ENCODE measurements at regions not wholly inside any gene's neighbourhood (a gene's known extent, or its start where the extent isn't known, plus 50 kb on each side); places are given as distances from the start of the nearest gene placed in this dataset.

DNA sequence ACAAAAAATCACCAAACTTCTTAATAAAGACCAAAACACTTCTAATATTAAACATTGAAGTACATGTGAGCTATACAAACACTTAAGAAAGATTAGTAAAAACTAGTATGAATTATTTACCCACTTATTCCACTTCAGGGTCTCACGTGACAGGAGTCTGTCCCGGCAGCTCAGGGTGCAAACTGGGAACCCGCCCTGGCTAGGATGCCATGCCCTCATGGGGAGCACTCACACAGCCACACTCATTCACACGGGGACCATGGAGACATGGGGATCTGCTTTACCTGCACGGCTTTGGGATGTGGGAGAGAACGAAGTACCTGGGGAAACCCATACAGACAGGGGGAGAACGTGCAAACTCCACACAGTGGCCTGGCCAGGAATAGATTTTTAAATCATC lies 179.3 kb upstream of the UBE3A start:
- DNase-seq = no peak

DNA sequence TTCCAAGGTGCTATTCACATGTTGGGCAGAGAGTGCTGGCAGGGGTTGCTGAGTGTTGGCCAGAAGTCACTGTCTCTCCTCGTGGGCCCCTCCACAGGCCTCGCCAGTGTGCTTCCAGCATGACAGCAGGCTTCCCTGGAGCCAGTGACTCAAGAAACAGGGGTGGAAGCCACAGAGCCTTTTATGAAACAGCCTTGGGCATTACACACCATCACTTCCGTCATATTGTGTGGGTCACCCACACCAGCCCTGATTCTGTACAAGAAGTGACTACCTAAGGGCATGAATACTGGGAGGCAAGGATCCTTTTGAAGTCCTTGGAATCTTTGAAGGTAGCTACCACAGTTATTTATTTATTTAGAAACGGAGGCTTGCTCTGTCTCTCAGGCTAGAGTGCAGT lies 177.6 kb upstream of the UBE3A start:
- no peak for DNase-seq
- TF ChIP-seq, protein P1, sequence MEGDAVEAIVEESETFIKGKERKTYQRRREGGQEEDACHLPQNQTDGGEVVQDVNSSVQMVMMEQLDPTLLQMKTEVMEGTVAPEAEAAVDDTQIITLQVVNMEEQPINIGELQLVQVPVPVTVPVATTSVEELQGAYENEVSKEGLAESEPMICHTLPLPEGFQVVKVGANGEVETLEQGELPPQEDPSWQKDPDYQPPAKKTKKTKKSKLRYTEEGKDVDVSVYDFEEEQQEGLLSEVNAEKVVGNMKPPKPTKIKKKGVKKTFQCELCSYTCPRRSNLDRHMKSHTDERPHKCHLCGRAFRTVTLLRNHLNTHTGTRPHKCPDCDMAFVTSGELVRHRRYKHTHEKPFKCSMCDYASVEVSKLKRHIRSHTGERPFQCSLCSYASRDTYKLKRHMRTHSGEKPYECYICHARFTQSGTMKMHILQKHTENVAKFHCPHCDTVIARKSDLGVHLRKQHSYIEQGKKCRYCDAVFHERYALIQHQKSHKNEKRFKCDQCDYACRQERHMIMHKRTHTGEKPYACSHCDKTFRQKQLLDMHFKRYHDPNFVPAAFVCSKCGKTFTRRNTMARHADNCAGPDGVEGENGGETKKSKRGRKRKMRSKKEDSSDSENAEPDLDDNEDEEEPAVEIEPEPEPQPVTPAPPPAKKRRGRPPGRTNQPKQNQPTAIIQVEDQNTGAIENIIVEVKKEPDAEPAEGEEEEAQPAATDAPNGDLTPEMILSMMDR (IDR thresholded peaks at IDR 0.05) = no peak
- H3K4me1 ChIP-seq = no peaks in the 10 kb centered on the region
- H3K4me3 ChIP-seq = no peak overlapping the region
- no peaks in the 10 kb centered on the region for H3K27me3 ChIP-seq
- no peak overlapping the region for H3K27ac ChIP-seq
- intact Hi-C loops (cut with DNase I) = no loop called here
- H3K9ac ChIP-seq (ENCODE audit: low read depth in 2 of 2, low read length in 2 of 2) = no peak overlapping the region
- H3K9me3 ChIP-seq = no peaks in the 10 kb centered on the region
- H3K36me3 ChIP-seq = no peaks in the 10 kb centered on the region

More for the DNA sequence above, 179.3 kb upstream of the UBE3A start:
- H3K9ac ChIP-seq (ENCODE audit: low read depth in 2 of 2, low read length in 2 of 2) = no peak overlapping the region
- no peaks in the 10 kb centered on the region for H3K9me3 ChIP-seq
- H3K4me3 ChIP-seq = no peak overlapping the region
- H3K36me3 ChIP-seq = no peaks in the 10 kb centered on the region
- TF ChIP-seq, protein P1 (IDR thresholded peaks at IDR 0.05) = no peak
- intact Hi-C loops (cut with DNase I) = no loop called here
- H3K27me3 ChIP-seq = no peaks in the 10 kb centered on the region
- no peak overlapping the region for H3K27ac ChIP-seq
- no peaks in the 10 kb centered on the region for H3K4me1 ChIP-seq

DNA sequence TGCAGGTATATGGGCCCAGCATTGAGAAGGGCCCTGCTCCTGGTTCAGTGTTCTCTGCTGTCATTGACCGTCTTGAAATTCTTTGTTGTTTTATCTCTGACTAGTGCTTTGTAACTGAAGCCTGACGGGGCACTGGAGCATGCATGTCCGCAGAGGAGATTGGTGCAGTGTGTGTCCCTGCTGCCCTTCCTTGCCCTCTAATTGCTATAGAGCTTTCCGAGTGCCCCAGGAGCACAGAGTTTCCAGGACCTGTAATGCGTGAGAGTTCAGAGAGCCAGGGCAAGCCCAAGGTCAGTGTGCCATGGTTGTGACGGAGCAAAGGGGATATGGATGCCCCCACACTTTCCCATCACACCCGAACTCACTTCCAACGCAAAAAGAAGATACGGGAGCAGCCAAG lies 174.3 kb upstream of the UBE3A start:
- Histone ChIP-seq H3K9ac (ENCODE audit: low read depth in 2 of 2, low read length in 2 of 2) (no peak overlapping the region), H3K27me3 (no peaks in the 10 kb centered on the region), H3K36me3 (no peaks in the 10 kb centered on the region), H3K27ac (no peak overlapping the region), H3K4me3 (no peak overlapping the region), H3K4me1 (no peaks in the 10 kb centered on the region), H3K9me3 (no peaks in the 10 kb centered on the region)
- DNase-seq = no peak
- intact Hi-C loops (cut with DNase I) = no loop called here
- TF ChIP-seq, protein P1 (IDR thresholded peaks at IDR 0.05) = no peak

DNA sequence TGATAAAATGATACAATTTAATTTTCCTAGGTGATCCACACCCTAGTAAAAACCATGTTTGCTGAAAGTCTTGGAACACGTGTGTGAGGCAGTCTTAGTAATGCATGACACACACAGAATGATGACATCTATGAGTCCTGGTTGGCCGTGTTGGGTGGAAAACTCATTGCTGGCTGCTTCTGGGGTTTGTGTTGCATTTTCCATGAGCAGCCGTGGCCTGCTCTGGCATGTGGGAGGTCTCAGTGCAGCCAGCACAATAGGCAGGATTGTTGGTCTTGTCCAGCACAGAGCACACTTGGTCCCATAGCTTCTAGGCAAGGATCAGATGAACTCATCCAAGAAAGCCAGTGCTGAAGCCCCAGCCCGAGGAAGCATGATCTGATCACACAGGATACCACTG lies 172.8 kb upstream of the UBE3A start:
- H3K9ac ChIP-seq (ENCODE audit: low read depth in 2 of 2, low read length in 2 of 2) = no peak overlapping the region
- no peaks in the 10 kb centered on the region for H3K36me3 ChIP-seq
- TF ChIP-seq, protein P1 (IDR thresholded peaks at IDR 0.05) = no peak
- no peak overlapping the region for H3K27ac ChIP-seq
- H3K9me3 ChIP-seq = no peaks in the 10 kb centered on the region
- intact Hi-C loops (cut with DNase I) = no loop called here
- no peaks in the 10 kb centered on the region for H3K4me1 ChIP-seq
- no peak for DNase-seq
- H3K4me3 ChIP-seq = no peak overlapping the region
- no peaks in the 10 kb centered on the region for H3K27me3 ChIP-seq

DNA sequence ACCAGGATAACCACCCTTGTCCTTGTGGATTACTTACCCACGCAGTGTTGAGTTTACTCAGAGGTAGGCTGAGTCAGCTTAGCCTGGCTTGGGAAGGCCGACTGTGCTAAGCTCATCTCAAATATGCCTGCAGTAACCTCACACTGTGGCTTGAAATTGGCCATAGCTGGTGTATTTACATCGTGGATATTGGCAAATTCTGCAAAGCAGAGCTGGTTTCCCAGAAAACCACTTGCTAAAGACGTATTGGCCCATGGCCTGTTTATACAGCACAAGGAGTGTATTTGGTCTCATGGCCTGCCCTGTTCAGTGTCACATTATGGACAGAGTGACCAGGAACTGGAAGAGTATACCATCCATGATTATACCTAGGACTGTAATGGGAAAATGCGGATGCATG lies 170.5 kb upstream of the UBE3A start:
- Histone ChIP-seq H3K4me3 (no peak overlapping the region), H3K4me1 (no peaks in the 10 kb centered on the region), H3K36me3 (no peaks in the 10 kb centered on the region), H3K9me3 (no peaks in the 10 kb centered on the region), H3K27ac (no peak overlapping the region), H3K27me3 (no peaks in the 10 kb centered on the region), H3K9ac (ENCODE audit: low read depth in 2 of 2, low read length in 2 of 2) (no peak overlapping the region)
- intact Hi-C loops (cut with DNase I) = no loop called here
- no peak for DNase-seq
- TF ChIP-seq, protein P1 (IDR thresholded peaks at IDR 0.05) = no peak

DNA sequence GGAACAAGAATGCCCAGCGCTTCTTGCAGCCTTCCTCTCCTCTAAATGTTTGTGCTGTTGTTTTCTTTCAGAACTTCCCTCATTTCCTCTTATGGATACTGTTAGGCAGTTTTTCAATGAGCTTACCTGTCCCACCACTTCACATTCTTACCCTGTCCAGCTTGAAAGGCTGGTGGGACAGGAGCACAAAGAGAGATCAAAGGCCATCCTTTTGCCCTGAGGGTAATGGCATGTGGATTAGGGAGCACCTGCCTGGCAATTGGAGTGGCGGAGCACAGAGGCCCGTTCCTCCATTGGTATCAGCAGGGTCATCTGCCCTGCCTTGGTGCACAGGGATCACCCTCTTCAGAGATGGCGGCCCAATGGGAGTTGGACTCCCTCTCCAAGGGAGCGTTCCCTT lies 170.1 kb upstream of the UBE3A start:
- Histone ChIP-seq H3K27ac (no peak overlapping the region), H3K4me3 (no peak overlapping the region), H3K27me3 (no peaks in the 10 kb centered on the region), H3K9me3 (no peaks in the 10 kb centered on the region), H3K36me3 (no peaks in the 10 kb centered on the region), H3K9ac (ENCODE audit: low read depth in 2 of 2, low read length in 2 of 2) (no peak overlapping the region), H3K4me1 (no peaks in the 10 kb centered on the region)
- DNase-seq = no peak
- intact Hi-C loops (cut with DNase I) = no loop called here
- TF ChIP-seq, protein P1 (IDR thresholded peaks at IDR 0.05) = no peak
